Osteoblast (primary cell): ENCODE measurements at regions not wholly inside any gene's neighbourhood (a gene's known extent, or its start where the extent isn't known, plus 50 kb on each side); places are given as distances from the start of the nearest gene placed in this dataset.

Source experiments
- DNase-seq: peaks from one replicate; pipeline ENCODE4 v3.0.0; 2011; ENCODE audit warnings: low spot score, mixed read lengths; ENCODE audit not compliant: insufficient read length; ENCODE audit errors: missing footprints
- H2AFZ ChIP-seq: 2 replicates; pipeline ENCODE4 v1.6.0; 2011; ENCODE audit warnings: mild to moderate bottlenecking, low read length
- H3K27ac ChIP-seq: 2 replicates; pipeline ENCODE4 v1.5.1; 2011; ENCODE audit warnings: mild to moderate bottlenecking, low read depth, low read length, moderate library complexity
- H3K27me3 ChIP-seq: 2 replicates; pipeline ENCODE4 v1.6.0; 2012; ENCODE audit warnings: mild to moderate bottlenecking, control low read depth, inconsistent platforms, low read length, moderate library complexity; ENCODE audit not compliant: insufficient read depth
- H3K36me3 ChIP-seq: 2 replicates; pipeline ENCODE4 v1.5.1; 2011; ENCODE audit warnings: mild to moderate bottlenecking, low read length, control low read depth, moderate library complexity; ENCODE audit not compliant: insufficient read depth
- H3K4me1 ChIP-seq: 2 replicates; pipeline ENCODE4 v1.5.1; 2011; ENCODE audit warnings: mild to moderate bottlenecking, low read length, control low read depth, moderate library complexity; ENCODE audit not compliant: insufficient read depth
- H3K4me2 ChIP-seq: 2 replicates; pipeline ENCODE4 v1.6.0; 2011; ENCODE audit warnings: mild to moderate bottlenecking, low read length; ENCODE audit not compliant: insufficient read depth
- H3K4me3 ChIP-seq: fragments of 200-600 bp; sonication (generic); 3 replicates; pipeline ENCODE4 v1.5.1; 2012; ENCODE audit warnings: mild to moderate bottlenecking, low read length, inconsistent platforms; ENCODE audit not compliant: insufficient read depth
- H3K79me2 ChIP-seq: 2 replicates; pipeline ENCODE4 v1.6.0; 2012; ENCODE audit warnings: mild to moderate bottlenecking, low read length, control low read depth, inconsistent platforms; ENCODE audit not compliant: insufficient read depth
- H3K9me3 ChIP-seq: 2 replicates; pipeline ENCODE4 v1.5.1; 2011; ENCODE audit warnings: low read depth, low read length, control low read depth
- H4K20me1 ChIP-seq: 2 replicates; pipeline ENCODE4 v1.6.0; 2012; ENCODE audit warnings: mild to moderate bottlenecking, low read length, control low read depth; ENCODE audit not compliant: insufficient read depth
- CTCF ChIP-seq: IDR thresholded peaks from 2 replicates; pipeline ENCODE4 v1.5.1; 2011; ENCODE audit warnings: mild to moderate bottlenecking, low read depth, low read length, moderate library complexity; ENCODE audit errors: extremely low read depth

GRCh38 chr4:24705016-24705753 lies 90.2 kb upstream of the SOD3 start:
- Histone ChIP-seq H3K4me1 (no peaks in the 10 kb centered on the region), H3K27ac (no peak overlapping the region), H4K20me1 (no peaks in the 10 kb centered on the region), H3K36me3 (no peaks in the 10 kb centered on the region), H3K9me3 (no peaks in the 10 kb centered on the region), H3K4me2 (no peak overlapping the region), H3K27me3 (no peaks in the 10 kb centered on the region), H3K4me3 (no peak overlapping the region), H3K79me2 (no peaks in the 10 kb centered on the region), H2AFZ (no peak overlapping the region)
- no peak for TF ChIP-seq CTCF
- no peak for DNase-seq

- Histone ChIP-seq H3K79me2 (no peaks in the 10 kb centered on the region), H4K20me1 (no peaks in the 10 kb centered on the region), H3K4me1 (no peaks in the 10 kb centered on the region), H3K36me3 (no peaks in the 10 kb centered on the region), H2AFZ (no peak overlapping the region), H3K27ac (no peak overlapping the region), H3K9me3 (no peaks in the 10 kb centered on the region), H3K27me3 (no peaks in the 10 kb centered on the region), H3K4me2 (no peak overlapping the region), H3K4me3 (no peak overlapping the region)
- no peak for DNase-seq
- TF ChIP-seq CTCF, result no peak
Measured at GRCh38 chr4:24713604-24714003, 81.8 kb upstream of the SOD3 start.

GRCh38 chr4:24719615-24720014 lies 75.8 kb upstream of the SOD3 start:
- H4K20me1 ChIP-seq, result no peaks in the 10 kb centered on the region
- no peaks in the 10 kb centered on the region for H3K9me3 ChIP-seq
- H3K4me3 ChIP-seq, result no peak overlapping the region
- no peak overlapping the region for H3K27ac ChIP-seq
- no peak overlapping the region for H3K4me2 ChIP-seq
- no peaks in the 10 kb centered on the region for H3K79me2 ChIP-seq
- no peak for TF ChIP-seq CTCF
- H3K4me1 ChIP-seq, result no peaks in the 10 kb centered on the region
- no peak for DNase-seq
- H2AFZ ChIP-seq, result no peak overlapping the region
- no peaks in the 10 kb centered on the region for H3K36me3 ChIP-seq
- no peaks in the 10 kb centered on the region for H3K27me3 ChIP-seq

- no peak for DNase-seq
- Histone ChIP-seq H4K20me1 (no peaks in the 10 kb centered on the region), H2AFZ (no peak overlapping the region), H3K9me3 (no peaks in the 10 kb centered on the region), H3K4me2 (no peak overlapping the region), H3K4me3 (no peak overlapping the region), H3K36me3 (no peaks in the 10 kb centered on the region), H3K27ac (no peak overlapping the region), H3K4me1 (no peaks in the 10 kb centered on the region), H3K79me2 (no peaks in the 10 kb centered on the region), H3K27me3 (no peaks in the 10 kb centered on the region)
- TF ChIP-seq CTCF, result no peak
Measured at GRCh38 chr4:24720436-24720835, 74.9 kb upstream of the SOD3 start.
